GM21447 (cell line): ENCODE measurements at regions not wholly inside any gene's neighbourhood (a gene's known extent, or its start where the extent isn't known, plus 50 kb on each side); places are given as distances from the start of the nearest gene placed in this dataset.
"Not testable (repeated sequence)": the region's sequence is repeated elsewhere in the genome, so short reads cannot be mapped to it uniquely, and the experiment has no call there.

Experiments used
- ATAC-seq: cut with Tn5 transposase; IDR thresholded peaks from one replicate; pipeline ENCODE4 v1.9.1; 2021; ENCODE audit not compliant: unreplicated experiment

DNA sequence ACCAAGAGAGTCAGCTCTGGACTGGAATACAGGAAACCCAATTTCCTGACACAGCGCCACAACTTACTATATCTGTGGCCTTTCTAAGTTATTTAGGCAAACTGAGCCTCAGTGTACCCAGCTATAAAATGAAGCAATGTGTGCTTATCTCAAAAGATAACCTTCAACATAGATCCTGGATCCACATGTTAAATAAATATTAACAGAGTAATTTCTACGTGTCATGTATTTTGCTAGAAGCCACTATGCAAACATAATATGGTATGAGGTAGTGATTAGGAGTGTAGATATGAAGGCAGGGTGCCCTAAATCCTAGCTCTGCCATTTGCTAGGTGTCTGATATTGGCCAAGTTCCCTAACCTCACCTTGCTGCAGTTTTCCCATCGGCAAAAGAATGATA is 527.0 kb downstream of the RAB28 start:
- no peak for ATAC-seq

DNA sequence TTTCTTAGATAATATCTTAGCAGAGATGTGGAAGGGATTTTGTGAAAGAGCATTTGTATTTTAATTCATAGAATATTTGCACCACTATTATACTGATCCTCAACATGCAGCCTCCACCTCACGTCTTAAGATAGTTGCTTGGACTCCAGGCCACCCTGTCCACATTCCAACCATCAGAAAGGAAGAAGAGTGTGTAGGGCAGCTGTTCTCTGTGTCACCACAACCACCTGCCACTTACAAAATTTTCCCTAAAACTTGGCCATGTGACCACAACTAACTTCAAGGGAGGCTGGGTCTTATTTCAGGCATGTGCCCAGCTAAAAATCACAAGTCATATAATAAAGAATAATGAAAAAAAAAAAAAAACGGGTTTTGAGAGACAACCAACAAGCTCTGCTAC is 528.1 kb downstream of the RAB28 start:
- no peak for ATAC-seq

DNA sequence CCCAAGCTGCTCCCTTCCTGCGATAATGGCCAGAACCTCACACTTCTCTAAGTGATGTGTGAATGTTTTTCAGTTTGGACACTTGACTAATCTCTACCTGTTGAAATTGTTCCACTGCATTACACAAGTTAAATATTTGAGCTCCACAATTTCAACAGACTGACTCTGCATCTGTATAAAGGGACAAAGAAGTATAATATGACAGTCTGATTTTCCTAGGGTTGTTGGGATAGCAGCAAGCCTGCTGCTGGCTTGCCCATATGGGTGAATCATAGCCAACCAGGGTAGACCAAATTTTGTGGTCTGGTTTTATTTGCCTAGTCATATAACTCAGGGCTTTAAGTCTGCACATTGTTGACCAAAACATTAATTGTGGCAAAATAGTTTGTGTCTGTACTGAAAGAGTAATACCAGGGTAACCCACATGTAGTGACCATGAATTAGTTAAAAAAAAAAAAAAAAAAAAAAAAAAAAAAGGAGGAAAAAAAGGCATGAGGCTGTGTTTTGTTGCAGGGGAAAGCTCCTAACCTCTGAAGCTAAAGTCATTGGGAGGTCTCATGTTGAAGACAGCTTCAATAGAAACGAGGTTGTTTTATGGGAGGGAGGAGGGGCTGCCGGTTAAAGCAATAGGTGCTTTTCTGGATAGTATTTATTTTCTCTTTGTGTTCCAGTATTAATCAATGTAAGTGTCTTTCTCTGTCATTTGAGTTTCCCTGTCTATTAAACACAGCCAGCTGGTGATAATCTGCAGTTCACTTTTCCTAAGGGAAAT is 534.2 kb downstream of the RAB28 start:
- no peak for ATAC-seq

DNA sequence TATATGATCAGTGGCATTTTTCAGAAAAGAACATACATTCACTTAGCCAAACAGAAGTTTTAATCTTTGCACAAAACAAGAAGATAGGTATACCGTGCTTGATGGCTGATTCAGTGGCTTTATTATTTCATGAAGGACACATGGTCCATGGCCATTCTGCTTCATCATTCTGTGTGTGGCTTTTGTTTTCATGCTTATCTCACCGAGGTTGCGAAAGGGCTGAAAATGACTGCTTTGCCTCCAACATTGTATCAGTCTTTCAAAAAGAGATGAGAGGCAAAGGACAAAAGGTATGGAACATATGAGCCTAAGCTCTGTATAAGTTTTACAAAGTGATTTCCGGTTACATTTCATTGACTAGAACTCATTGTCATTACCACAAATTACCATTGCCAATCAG is 541.1 kb downstream of the RAB28 start:
- ATAC-seq: no peak

DNA sequence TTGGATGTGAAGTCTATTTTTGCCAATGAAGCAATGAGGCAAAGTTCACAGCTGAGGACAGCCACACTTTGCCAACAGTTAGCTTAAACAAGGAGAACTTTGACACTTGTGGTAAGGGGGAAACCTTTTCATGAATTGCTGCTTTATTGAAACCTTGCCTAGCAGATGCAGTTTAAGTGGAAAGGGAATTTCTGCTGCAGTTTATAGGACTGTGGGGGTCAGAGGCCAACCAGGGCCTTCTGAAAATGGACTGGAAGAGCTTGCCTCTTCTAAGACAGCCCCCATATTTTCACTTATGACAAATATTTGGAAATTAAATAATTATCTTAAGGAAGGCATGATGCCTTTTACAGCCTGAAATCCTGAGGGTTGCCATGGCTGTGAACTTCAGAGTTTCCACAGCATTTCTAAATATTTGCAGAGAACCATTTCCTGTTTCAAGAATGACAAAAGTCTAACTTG is 550.3 kb downstream of the RAB28 start:
- ATAC-seq: no peak

DNA sequence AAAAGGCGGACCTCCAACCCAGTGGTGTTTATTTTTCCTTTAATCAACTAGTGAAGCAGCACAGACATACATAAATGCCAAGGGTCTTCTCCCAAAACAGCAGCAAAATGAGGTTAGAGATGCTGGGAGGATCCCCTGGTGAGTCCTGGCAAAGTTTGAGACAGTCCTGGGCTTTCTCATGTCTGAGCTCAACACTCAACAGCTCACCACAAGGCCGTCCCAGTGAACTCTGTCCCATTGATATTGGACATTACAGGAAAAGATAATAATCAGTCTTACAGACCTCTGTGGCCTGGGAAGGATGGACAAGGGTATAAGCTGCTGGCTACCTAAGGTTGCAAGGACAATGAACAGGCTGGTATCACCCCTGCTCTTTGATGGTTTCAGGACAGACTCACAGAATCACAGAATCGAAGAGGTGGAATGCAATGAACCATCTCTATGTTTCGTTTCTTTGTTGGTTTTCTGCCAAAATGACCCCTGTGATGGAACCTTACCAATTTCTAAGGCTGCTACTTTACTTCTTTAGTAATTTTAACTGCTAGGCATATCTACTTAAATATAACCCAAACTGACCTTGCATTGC is 551.8 kb downstream of the RAB28 start:
- no peak for ATAC-seq

DNA sequence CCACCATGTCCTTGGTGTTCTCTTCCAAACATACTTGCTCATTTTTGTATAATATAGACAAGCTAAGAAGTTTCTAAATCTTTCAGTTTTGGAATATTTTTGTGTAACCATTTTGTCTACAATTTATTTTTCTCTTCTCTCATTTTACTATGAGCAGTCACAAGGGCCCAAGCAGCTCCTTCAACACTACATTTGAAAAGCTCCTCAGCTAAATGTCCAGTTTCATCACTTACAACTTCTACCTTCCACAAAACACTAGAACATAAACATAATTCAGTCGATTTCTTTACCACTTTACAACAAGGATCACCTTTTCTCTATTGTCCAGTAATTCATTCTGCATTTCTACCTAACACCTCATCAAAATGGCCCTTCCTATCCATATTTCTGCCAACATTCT is 554.4 kb downstream of the RAB28 start:
- no peak for ATAC-seq

DNA sequence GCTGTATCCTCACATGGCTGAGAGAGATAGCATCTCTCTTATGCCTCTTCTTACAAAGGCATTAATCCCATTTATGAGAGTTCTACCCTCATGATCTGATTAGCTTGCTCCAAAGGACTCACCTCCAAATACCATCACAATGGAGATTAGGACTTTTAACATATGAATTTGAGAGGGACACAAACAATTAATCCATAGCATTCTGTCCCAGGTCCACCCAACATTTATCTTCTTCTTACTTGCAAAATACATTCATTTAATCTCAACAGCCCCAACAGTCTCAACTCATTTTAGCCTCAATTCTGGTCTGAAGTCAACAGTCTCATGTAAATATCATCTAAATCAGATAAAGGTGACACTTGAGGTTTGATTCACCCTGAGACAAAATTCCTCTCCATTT is 555.4 kb downstream of the RAB28 start:
- ATAC-seq: no peak

DNA sequence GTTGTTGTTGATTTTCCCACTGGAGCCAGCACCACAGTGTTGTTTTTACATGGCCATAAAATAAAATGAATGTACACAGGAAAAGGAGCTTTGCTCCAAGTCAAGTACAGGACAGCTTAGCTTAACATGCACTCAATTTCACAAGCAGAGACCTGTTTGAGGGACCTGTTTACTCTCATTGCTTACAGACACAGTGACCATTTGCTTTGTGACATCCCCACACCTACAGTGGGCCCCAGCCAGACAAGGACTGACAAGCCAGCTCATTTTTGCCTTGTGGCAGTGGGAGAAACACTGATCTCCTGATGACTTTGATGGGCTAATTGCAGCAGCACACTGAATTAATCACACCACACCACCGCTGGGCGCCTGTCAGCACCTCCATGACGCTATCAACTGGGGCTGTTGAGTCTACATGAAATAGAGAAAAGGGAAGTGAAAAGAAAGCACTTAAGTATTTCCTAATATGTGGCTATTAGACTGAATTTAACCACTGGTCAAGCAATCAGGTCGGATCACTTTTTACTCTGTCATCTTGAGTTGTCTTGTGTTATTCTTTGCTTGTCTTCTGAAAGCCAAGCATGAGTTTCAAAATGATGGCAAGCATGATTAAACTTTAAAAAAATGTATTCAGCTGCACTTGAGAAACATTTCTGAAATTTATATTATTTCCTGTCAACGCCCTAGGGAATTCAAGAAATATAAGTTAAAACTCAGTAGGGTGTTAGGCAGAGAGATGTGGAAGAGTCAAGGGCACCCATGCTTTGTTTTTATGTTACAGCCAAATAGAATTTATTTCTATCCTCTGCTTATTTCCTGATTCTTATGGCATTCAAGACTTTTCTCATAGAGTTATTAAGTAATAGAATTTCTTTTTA is 557.7 kb downstream of the RAB28 start:
- peak; percentile 61 for ATAC-seq

DNA sequence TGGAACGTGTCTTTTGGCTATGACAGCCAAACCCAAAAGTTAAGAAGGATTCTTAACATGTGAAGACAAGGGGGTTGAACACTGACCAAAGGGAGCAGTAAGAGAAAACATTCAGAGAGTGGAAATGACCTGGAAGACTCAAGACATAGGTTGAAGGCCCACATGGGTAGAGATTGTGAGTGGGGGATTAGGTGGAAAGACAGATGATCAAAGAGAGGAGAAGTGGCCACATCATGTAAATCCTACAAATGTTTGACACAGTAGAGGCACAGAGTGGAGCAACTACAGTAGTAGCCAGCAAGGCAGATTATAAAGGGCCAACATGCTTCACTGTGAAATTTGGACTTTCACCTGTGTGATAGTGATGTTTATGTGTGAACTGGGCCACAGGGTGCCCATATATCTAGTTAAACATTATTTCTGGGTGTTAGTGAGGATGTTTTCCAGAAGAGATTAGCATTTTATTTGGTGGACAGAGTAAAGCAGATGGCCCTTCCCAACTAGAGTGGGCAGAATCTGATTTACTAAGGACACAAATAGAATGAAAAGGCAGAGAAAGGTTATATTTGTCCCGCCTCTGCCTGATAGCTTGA is 559.3 kb downstream of the RAB28 start:
- ATAC-seq: no peak

DNA sequence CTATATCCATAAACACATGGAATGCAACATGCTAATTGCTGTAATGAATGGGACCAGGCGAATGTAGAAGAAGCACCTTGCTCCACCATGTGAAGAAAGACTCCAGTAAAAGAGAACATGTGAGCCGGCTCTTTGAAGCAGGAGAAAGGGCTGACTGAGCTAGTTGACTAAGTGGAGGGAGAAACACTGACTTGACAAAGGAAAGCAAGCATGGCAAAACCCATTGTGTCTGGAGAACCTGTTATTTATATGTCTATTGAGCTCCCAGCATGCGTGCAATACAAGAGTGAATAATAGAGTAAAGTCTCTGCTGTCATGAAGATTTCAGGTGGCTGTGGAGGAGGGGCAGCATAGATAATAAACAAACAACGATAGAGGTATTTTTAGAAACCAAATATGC is 559.9 kb downstream of the RAB28 start:
- no peak for ATAC-seq

DNA sequence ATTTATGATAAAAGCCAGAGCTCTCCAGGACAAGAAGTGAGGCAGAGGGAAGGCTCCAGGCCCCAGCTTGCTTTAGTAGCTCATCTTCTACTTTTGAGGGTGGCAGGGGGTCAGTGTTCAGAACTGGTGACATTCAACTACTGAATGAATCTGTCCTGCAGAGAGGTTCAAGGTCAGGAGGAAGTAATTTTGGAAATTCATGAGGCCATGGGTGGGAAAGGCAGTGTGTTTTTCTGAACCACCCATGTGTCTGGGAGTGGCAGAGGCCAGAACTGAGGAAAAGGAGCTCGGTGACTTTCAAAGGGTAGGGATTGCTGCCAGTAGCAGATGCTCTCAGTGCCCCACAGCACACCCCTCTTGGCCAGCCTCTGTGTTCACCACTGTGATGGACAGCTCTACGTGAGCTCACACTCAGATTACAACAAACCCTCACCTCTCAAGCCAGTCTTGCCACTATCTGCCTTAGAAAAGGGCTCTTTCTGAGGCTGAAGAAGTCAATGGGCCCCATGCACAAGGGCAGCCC is 571.2 kb downstream of the RAB28 start:
- ATAC-seq: no peak

DNA sequence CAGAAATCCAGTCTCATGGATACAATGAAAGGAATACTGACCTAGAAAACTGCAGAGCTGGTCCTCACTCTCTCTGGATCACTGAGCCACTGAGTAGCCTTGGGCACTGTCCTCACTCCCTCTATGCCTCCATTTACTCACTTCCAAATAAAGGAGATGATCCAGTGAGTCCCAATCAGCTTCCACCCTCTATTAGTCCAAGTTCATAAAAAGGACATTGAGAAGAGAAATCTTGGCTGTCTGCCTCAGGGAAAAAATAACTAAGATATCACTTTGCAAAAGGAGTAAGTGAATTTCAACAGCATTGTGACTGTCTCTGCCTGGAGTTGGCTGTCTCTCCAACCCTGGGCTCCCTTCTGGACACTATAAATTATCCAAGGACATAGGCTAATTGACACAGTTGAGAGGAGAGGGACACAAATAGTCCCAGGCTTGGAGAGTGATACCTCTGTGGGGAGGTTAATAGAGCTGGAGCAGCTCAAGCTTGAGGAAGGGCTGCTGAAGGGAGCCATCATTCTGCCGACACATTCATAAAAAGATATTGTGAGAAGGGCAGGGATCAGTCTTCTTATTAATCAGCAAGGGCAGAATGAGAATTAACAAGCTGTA is 572.3 kb downstream of the RAB28 start:
- no peak for ATAC-seq

DNA sequence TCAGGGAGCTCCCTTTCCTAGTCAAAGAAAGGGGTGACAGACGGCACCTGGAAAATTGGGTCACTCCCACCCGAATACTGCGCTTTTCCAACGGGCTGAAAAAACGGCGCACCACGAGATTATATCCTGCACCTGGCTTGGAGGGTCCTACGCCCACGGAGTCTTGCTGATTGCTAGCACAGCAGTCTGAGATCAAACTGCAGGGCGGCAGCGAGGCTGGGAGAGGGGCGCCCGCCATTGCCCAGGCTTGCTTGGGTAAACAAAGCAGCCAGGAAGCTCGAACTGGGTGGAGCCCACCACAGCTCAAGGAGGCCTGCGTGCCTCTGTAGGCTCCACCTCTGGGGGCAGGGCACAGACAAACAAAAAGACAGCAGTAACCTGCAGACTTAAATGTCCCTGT is 580.5 kb downstream of the RAB28 start:
- ATAC-seq: not testable (repeated sequence)

DNA sequence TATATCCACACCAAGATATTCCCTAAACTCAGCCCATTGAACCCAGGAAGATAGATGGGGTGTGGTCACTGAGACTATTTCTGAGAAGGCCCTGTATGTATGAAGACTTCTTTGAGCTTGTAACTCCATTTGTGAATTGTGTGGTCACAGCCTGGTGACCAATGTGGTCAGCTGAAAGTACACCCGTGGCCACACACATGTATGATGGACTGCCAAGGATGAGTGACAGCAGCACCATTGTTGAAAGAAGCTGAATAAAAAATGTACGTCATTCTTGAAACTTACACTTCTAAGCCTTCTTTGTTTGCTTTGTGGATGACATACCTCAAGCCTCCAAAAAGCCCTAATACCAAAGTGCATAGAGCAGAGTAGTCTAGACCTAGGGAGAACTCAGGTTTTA is 581.4 kb downstream of the RAB28 start:
- ATAC-seq: no peak

DNA sequence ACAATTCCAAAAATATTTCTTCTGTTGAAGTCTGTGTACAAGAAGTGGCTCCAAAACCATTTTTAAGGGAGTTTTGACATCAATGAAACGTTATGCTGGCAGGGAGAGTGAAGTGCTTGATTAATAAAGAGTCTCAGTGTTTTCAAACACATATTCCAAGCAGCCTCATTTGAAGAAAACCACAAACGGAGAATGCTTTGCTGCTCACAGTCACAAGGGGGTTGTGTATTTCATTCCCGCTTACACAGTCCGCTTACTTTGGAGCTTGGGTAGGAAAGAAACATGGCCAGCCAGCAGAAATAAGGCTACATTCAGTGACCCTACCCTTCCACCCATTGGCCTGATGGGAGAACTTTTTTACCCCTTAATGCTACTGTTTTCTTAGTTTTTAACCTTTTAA is 586.2 kb downstream of the RAB28 start:
- ATAC-seq: no peak

DNA sequence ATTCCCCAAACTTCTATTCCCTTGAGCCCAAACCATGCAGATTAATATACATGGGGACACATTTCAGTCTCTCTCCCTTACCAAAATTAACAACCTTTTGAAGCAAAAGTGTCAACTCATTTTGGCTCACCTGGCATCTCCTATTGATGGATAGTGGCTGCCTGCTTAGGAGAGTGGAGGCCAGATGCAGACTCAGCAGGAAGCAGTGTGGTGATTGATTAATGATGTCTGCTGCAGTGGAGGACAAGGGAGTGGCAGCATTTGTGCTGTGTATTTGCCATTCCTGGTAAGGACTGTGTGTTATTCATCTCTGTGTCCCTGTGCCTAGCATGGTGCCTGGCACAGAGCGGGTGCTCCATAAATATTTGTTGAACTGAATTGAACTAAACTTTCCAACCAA is 590.1 kb downstream of the RAB28 start:
- ATAC-seq: no peak

DNA sequence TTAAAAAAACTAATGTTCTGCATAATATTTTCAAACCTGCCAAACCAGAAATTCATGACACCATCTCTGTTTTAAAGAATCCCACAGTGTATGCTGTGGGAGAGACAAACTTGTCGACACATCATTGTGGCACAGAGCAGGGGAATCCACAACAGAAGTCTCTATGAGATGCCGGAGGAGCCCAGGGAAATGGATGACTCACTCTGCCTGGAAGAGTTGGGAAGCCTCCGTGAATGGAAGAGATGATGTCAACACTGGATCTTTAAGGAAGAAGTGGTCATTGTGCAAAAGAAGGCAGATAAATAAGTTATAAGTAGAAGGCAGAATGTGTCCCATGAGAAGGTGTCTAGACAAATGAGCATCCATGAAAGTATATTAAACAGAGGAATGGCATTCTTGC is 595.1 kb downstream of the RAB28 start:
- ATAC-seq: no peak

DNA sequence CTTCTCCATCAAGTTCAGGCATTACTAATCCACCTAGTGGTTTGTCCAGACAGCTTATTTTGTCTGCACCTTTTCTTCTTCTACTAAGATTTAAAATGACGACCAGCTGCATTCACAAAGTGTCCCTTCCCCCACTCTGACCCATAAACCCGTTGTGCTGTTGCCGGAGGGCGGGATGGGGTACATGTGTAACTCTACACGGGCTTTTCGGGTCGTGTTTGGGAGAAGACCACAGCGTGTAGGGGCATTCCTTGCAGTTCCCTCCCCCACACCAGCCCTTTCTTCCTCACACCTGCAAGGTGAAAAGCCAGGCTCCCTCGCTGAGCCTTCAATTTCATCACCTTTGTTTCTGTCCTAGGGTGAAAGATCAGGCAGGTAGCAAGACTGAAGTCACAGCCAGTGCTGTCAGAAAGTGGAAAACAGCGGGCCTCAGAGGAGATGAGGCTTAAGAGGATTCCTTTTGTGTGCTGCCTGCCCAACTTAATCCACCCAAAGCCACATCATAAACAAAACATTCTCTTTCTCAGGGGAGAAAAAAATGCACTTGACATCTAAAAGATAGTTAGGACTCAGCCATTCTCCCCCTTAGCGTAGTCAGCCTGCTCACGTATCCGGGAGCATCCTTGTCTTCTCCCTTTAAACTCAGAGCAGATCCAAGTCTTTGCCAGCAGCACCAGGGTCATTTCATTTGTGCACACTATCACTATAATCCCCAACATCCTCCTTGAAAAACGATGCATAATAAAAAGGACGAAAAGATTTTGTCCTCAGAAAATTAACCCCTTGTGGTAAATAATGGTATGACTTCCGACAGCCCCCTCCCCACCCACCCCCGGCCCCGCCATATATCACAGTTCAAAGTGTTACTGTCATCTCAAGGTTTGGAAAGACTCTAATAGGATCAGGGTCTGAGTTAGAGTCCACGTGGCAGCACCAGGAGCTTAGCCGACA is 599.0 kb downstream of the RAB28 start:
- ATAC-seq: no peak
